SK-N-MC (cell line): ENCODE measurements at regions not wholly inside any gene's neighbourhood (a gene's known extent, or its start where the extent isn't known, plus 50 kb on each side); places are given as distances from the start of the nearest gene placed in this dataset.

Experiments
- DNase-seq: peaks from one replicate; pipeline ENCODE4 v3.0.0-alpha.2; 2011; ENCODE audit warnings: low read depth, low spot score
- H3K27ac ChIP-seq: fragments of 200-600 bp; sonication (generic); 2 replicates; pipeline ENCODE4 v1.5.1; 2016; ENCODE audit warnings: mixed run types
- H3K36me3 ChIP-seq: fragments of 200-600 bp; sonication (generic); 2 replicates; pipeline ENCODE4 v1.6.1; 2017; ENCODE audit warnings: antibody characterized with exemption, low read length, mixed read lengths; ENCODE audit not compliant: insufficient read depth
- H3K4me3 ChIP-seq: fragments of 200-600 bp; sonication (generic); 2 replicates; pipeline ENCODE4 v1.5.1; 2016
- H3K9ac ChIP-seq: fragments of 200-600 bp; sonication (generic); 2 replicates; pipeline ENCODE4 v1.8.0; 2017; ENCODE audit warnings: mixed run types, mixed read lengths; ENCODE audit not compliant: insufficient read length
- H3K9me3 ChIP-seq: fragments of 200-600 bp; sonication (generic); 2 replicates; pipeline ENCODE4 v1.6.1; 2017; ENCODE audit warnings: low read depth, mild to moderate bottlenecking, antibody characterized with exemption, low read length, moderate library complexity, mixed read lengths
- EZH2 ChIP-seq: fragments of 200-600 bp; sonication (generic); IDR thresholded peaks from one replicate; pipeline ENCODE4 v1.6.1; 2017; ENCODE audit warnings: antibody characterized with exemption
- FOXP2 ChIP-seq: optimal IDR thresholded peaks from 2 replicates; pipeline ENCODE3; 2011; ENCODE audit warnings: mild to moderate bottlenecking, moderate library complexity; ENCODE audit not compliant: insufficient read depth; ENCODE audit errors: extremely low read length, control extremely low read depth
- POLR2AphosphoS5 ChIP-seq: IDR thresholded peaks from 2 replicates; pipeline ENCODE4 v1.6.1; 2012; ENCODE audit warnings: mild to moderate bottlenecking, low read depth, low read length, borderline replicate concordance

- DNase-seq = no peak
Observed at GRCh38 chr11:113567097-113567496, 91.9 kb upstream of the DRD2 start.

GRCh38 chr11:113564527-113565130 is 89.4 kb upstream of the DRD2 start:
- H3K9me3 ChIP-seq = no peaks in the 10 kb centered on the region
- H3K36me3 ChIP-seq = no peaks in the 10 kb centered on the region
- H3K27ac ChIP-seq = no peak overlapping the region
- H3K4me3 ChIP-seq = no peak overlapping the region
- no peak for TF ChIP-seq EZH2
- H3K9ac ChIP-seq = no peak overlapping the region
- DNase-seq = no peak

More at GRCh38 chr11:113567097-113567496, 91.9 kb upstream of the DRD2 start:
- H3K9ac ChIP-seq = no peak overlapping the region
- no peak overlapping the region for H3K4me3 ChIP-seq
- no peaks in the 10 kb centered on the region for H3K36me3 ChIP-seq
- no peak for TF ChIP-seq EZH2
- TF ChIP-seq POLR2AphosphoS5 = no peak
- no peak for TF ChIP-seq FOXP2
- no peaks in the 10 kb centered on the region for H3K9me3 ChIP-seq
- H3K27ac ChIP-seq = no peak overlapping the region

GRCh38 chr11:113563766-113564526 is 88.7 kb upstream of the DRD2 start:
- Histone ChIP-seq H3K9ac (no peak overlapping the region), H3K9me3 (no peaks in the 10 kb centered on the region), H3K36me3 (no peaks in the 10 kb centered on the region), H3K4me3 (no peak overlapping the region), H3K27ac (no peak overlapping the region)
- TF ChIP-seq POLR2AphosphoS5 (no peak), FOXP2 (no peak), EZH2 (no peak)
- DNase-seq = no peak

GRCh38 chr11:113562981-113563461 is 87.8 kb upstream of the DRD2 start:
- Histone ChIP-seq H3K36me3 (no peaks in the 10 kb centered on the region), H3K9me3 (no peaks in the 10 kb centered on the region), H3K27ac (no peak overlapping the region), H3K4me3 (no peak overlapping the region), H3K9ac (no peak overlapping the region)
- no peak for TF ChIP-seq EZH2
- TF ChIP-seq FOXP2 = no peak
- no peak for TF ChIP-seq POLR2AphosphoS5
- no peak for DNase-seq

- no peak overlapping the region for H3K4me3 ChIP-seq
- no peaks in the 10 kb centered on the region for H3K36me3 ChIP-seq
- no peak for DNase-seq
- H3K27ac ChIP-seq = no peak overlapping the region
- H3K9ac ChIP-seq = no peak overlapping the region
- TF ChIP-seq POLR2AphosphoS5 (no peak), EZH2 (no peak), FOXP2 (no peak)
- H3K9me3 ChIP-seq = no peaks in the 10 kb centered on the region
Observed at GRCh38 chr11:113562576-113562975, 87.4 kb upstream of the DRD2 start.

- Histone ChIP-seq H3K27ac (no peak overlapping the region), H3K9me3 (no peaks in the 10 kb centered on the region), H3K36me3 (no peaks in the 10 kb centered on the region), H3K9ac (no peak overlapping the region), H3K4me3 (no peak overlapping the region)
- DNase-seq = no peak
- TF ChIP-seq POLR2AphosphoS5 (no peak), FOXP2 (no peak), EZH2 (no peak)
Observed at GRCh38 chr11:113557926-113558325, 82.7 kb upstream of the DRD2 start.

- TF ChIP-seq FOXP2 (no peak), POLR2AphosphoS5 (no peak), EZH2 (no peak)
- H3K9ac ChIP-seq = no peak overlapping the region
- H3K36me3 ChIP-seq = no peaks in the 10 kb centered on the region
- no peak overlapping the region for H3K27ac ChIP-seq
- no peak overlapping the region for H3K4me3 ChIP-seq
- H3K9me3 ChIP-seq = no peaks in the 10 kb centered on the region
- DNase-seq = no peak
Observed at GRCh38 chr11:113556036-113556435, 80.8 kb upstream of the DRD2 start.

- no peak for TF ChIP-seq FOXP2
- no peak for TF ChIP-seq POLR2AphosphoS5
- no peak for TF ChIP-seq EZH2
- no peak for DNase-seq
- Histone ChIP-seq H3K9ac (no peak overlapping the region), H3K27ac (no peak overlapping the region), H3K36me3 (no peaks in the 10 kb centered on the region), H3K4me3 (no peak overlapping the region), H3K9me3 (no peaks in the 10 kb centered on the region)
Observed at GRCh38 chr11:113555071-113555619, 79.9 kb upstream of the DRD2 start.

GRCh38 chr11:113554526-113554925 is 79.3 kb upstream of the DRD2 start:
- Histone ChIP-seq H3K36me3 (no peaks in the 10 kb centered on the region), H3K9ac (no peak overlapping the region), H3K4me3 (no peak overlapping the region), H3K27ac (no peak overlapping the region), H3K9me3 (no peaks in the 10 kb centered on the region)
- DNase-seq = no peak
- no peak for TF ChIP-seq POLR2AphosphoS5
- TF ChIP-seq EZH2 = no peak
- no peak for TF ChIP-seq FOXP2
